Sigmoid colon (tissue), 3 donors: ENCODE measurements at regions not wholly inside any gene's neighbourhood (a gene's known extent, or its start where the extent isn't known, plus 50 kb on each side); places are given as distances from the start of the nearest gene placed in this dataset.

Experiments
- CTCF ChIP-seq, 4 experiments: fragments of 450-650 bp in 3 of 4; fragments of 200-600 bp in 1 of 4; IDR thresholded peaks; one replicate each; pipeline ENCODE4 v1.5.1; 2016 to 2019; ENCODE audit warnings: antibody characterized with exemption in 4 of 4, mild to moderate bottlenecking in 3 of 4, moderate library complexity in 2 of 4
- POLR2A ChIP-seq, 2 donors: fragments of 450-650 bp; IDR thresholded peaks; one replicate each; pipeline ENCODE4 v1.6.1; 2016; ENCODE audit warnings: antibody characterized with exemption in 2 of 2, mild to moderate bottlenecking in 2 of 2, moderate library complexity in 2 of 2

GRCh38 chr6:160929831-160930230, 61.7 kb upstream of the MAP3K4 start:
- TF ChIP-seq CTCF (IDR thresholded peaks at IDR 0.05) (no peak), POLR2A (IDR thresholded peaks at IDR 0.05) (no peak)
